Peyer's patch (tissue), 4 donors: ENCODE measurements at regions not wholly inside any gene's neighbourhood (a gene's known extent, or its start where the extent isn't known, plus 50 kb on each side); places are given as distances from the start of the nearest gene placed in this dataset.

Experiments used
- DNase-seq, 3 donors: peaks; one replicate each; pipeline ENCODE4 v3.0.0-alpha.2; 2017 to 2019
- H3K27ac ChIP-seq, 4 donors: fragments of 200-600 bp; sonication (generic); one replicate each; pipeline ENCODE4 v1.5.1; 2016 to 2019
- H3K27me3 ChIP-seq, 2 donors: fragments of 200-600 bp; sonication (generic); one replicate each; pipeline ENCODE4 v1.5.1; 2019
- H3K36me3 ChIP-seq, 3 donors: fragments of 200-600 bp; sonication (generic); one replicate each; pipeline ENCODE4 v1.5.1; 2016 to 2019
- H3K4me1 ChIP-seq, 4 donors: fragments of 200-600 bp; sonication (generic); one replicate each; pipeline ENCODE4 v1.5.1; 2016 to 2019
- H3K4me3 ChIP-seq, 4 donors: fragments of 200-600 bp; sonication (generic); 1 replicate in 3 of 4; 2 replicates in 1 of 4; pipeline ENCODE4 v1.5.1; 2016 to 2019; ENCODE audit warnings: mild to moderate bottlenecking in 1 of 4
- H3K9me3 ChIP-seq, 4 donors: fragments of 200-600 bp; sonication (generic); one replicate each; pipeline ENCODE4 v1.5.1; 2016 to 2019; ENCODE audit warnings: mild to moderate bottlenecking in 1 of 4
- CTCF ChIP-seq, 6 experiments: fragments of 450-650 bp in 4 of 6; fragments of 200-600 bp in 2 of 6; sonication (generic) in 1 of 6; IDR thresholded peaks; one replicate each; pipeline ENCODE4 v1.5.1; 2017 to 2019; ENCODE audit warnings: antibody characterized with exemption in 6 of 6, mild to moderate bottlenecking in 3 of 6, moderate library complexity in 1 of 6
- POLR2A ChIP-seq, 2 donors: fragments of 450-650 bp; IDR thresholded peaks; one replicate each; pipeline ENCODE4 v1.5.1; 2017; ENCODE audit warnings: antibody characterized with exemption in 2 of 2, mild to moderate bottlenecking in 2 of 2, moderate library complexity in 2 of 2

GRCh38 chr13:50353651-50354415, 338.6 kb downstream of the KCNRG start:
- no peak overlapping the region for H3K4me3 ChIP-seq
- H3K27me3 ChIP-seq: no peaks in the 10 kb centered on the region
- peak overlapping the region in 1 of 4 donors; percentile 40 for H3K27ac ChIP-seq
- peaks cover 0 to 7% (median under 1%) of the 10 kb centered on the region in 4 donors for H3K4me1 ChIP-seq
- no peak for DNase-seq
- TF ChIP-seq POLR2A (IDR thresholded peaks at IDR 0.05) (no peak), CTCF (IDR thresholded peaks at IDR 0.05) (no peak)
- H3K9me3 ChIP-seq: no peaks in the 10 kb centered on the region
- no peaks in the 10 kb centered on the region for H3K36me3 ChIP-seq

GRCh38 chr13:50355797-50356196, 340.6 kb downstream of the KCNRG start:
- Histone ChIP-seq H3K36me3 (no peaks in the 10 kb centered on the region), H3K4me3 (no peak overlapping the region), H3K4me1 (peaks cover 0 to 9% (median 4%) of the 10 kb centered on the region in 4 donors), H3K27me3 (no peaks in the 10 kb centered on the region), H3K9me3 (no peaks in the 10 kb centered on the region), H3K27ac (peak overlapping the region in 2 of 4 donors; percentile 3 to 27)
- TF ChIP-seq CTCF (IDR thresholded peaks at IDR 0.05) (no peak), POLR2A (IDR thresholded peaks at IDR 0.05) (no peak)
- no peak for DNase-seq

GRCh38 chr13:50357136-50357535, 341.9 kb downstream of the KCNRG start:
- TF ChIP-seq POLR2A (IDR thresholded peaks at IDR 0.05) (no peak), CTCF (IDR thresholded peaks at IDR 0.05) (no peak)
- no peaks in the 10 kb centered on the region for H3K9me3 ChIP-seq
- no peaks in the 10 kb centered on the region for H3K27me3 ChIP-seq
- DNase-seq: no peak
- no peak overlapping the region for H3K4me3 ChIP-seq
- no peak overlapping the region for H3K27ac ChIP-seq
- no peaks in the 10 kb centered on the region for H3K36me3 ChIP-seq
- peaks cover 0 to 9% (median 4%) of the 10 kb centered on the region in 4 donors for H3K4me1 ChIP-seq

- H3K27ac ChIP-seq: peak overlapping the region in 2 of 4 donors; percentile 12 to 53
- H3K9me3 ChIP-seq: no peaks in the 10 kb centered on the region
- H3K4me1 ChIP-seq: peaks cover 0 to 9% (median 4%) of the 10 kb centered on the region in 4 donors
- no peaks in the 10 kb centered on the region for H3K36me3 ChIP-seq
- H3K27me3 ChIP-seq: no peaks in the 10 kb centered on the region
- no peak for DNase-seq
- TF ChIP-seq POLR2A (IDR thresholded peaks at IDR 0.05): no peak
- no peak for TF ChIP-seq CTCF (IDR thresholded peaks at IDR 0.05)
- no peak overlapping the region for H3K4me3 ChIP-seq
Measured at GRCh38 chr13:50357586-50358118, 342.4 kb downstream of the KCNRG start.

GRCh38 chr13:50358231-50359040, 343.2 kb downstream of the KCNRG start:
- Histone ChIP-seq H3K4me3 (no peak overlapping the region), H3K27ac (peak overlapping the region in 3 of 4 donors; percentile 10 to 53 (median 12)), H3K27me3 (no peaks in the 10 kb centered on the region), H3K36me3 (no peaks in the 10 kb centered on the region), H3K4me1 (peaks cover 0 to 9% (median 4%) of the 10 kb centered on the region in 4 donors), H3K9me3 (no peaks in the 10 kb centered on the region)
- DNase-seq: no peak
- no peak for TF ChIP-seq POLR2A (IDR thresholded peaks at IDR 0.05)
- TF ChIP-seq CTCF (IDR thresholded peaks at IDR 0.05): no peak
